Right atrium auricular region (tissue), 2 donors: ENCODE measurements at regions not wholly inside any gene's neighbourhood (a gene's known extent, or its start where the extent isn't known, plus 50 kb on each side); places are given as distances from the start of the nearest gene placed in this dataset.

ENCODE experiments used
- DNase-seq: peaks from one replicate; pipeline ENCODE4 v3.0.0-alpha.2; 2019; ENCODE audit warnings: low spot score
- H3K27ac ChIP-seq, 2 donors: fragments of 200-600 bp; sonication (generic); 1 replicate in 1 of 2; 2 replicates in 1 of 2; pipeline ENCODE4 v1.5.1; 2016 to 2019
- H3K27me3 ChIP-seq, 2 donors: fragments of 200-600 bp; sonication (generic); one replicate each; pipeline versions ENCODE4 v1.5.1 to v1.6.0; 2017 to 2019
- H3K36me3 ChIP-seq: fragments of 200-600 bp; sonication (generic); one replicate; pipeline ENCODE4 v1.5.1; 2016
- H3K4me1 ChIP-seq, 2 donors: fragments of 200-600 bp; sonication (generic); one replicate each; pipeline versions ENCODE4 v1.5.1 to v1.6.0; 2017 to 2019
- H3K4me3 ChIP-seq, 2 donors: fragments of 200-600 bp; sonication (generic); 1 replicate in 1 of 2; 2 replicates in 1 of 2; pipeline ENCODE4 v1.5.1; 2017 to 2019; ENCODE audit warnings: mild to moderate bottlenecking in 1 of 2, moderate library complexity in 1 of 2
- H3K9me3 ChIP-seq, 2 donors: fragments of 200-600 bp; sonication (generic); one replicate each; pipeline ENCODE4 v1.5.1; 2019
- CTCF ChIP-seq, 2 donors: fragments of 200-600 bp; sonication (generic); IDR thresholded peaks; one replicate each; pipeline ENCODE4 v1.5.1; 2019; ENCODE audit warnings: antibody characterized with exemption in 2 of 2

DNA sequence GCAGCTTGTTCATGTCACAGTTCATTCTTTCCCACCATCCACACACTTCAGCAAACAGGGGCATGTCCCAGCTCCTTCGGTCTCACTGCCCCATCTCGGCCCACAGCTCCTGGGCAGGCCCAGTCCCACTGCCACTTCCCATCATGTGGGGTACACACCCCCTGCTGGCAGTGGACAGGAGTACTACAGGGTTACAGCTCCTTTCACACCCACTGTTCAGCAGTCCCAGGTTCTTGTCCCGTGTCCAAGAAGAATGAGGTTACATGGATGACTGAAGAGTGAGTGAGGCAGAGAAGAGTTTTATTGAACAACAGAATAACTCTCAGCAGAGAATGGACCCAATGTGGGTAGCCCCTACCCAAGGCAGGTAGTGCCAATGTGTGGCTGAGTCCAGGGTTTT, 77.8 kb upstream of the SMLR1 start:
- Histone ChIP-seq H3K4me1 (no peaks in the 10 kb centered on the region), H3K4me3 (no peak overlapping the region), H3K9me3 (peaks cover 6 to 9% of the 10 kb centered on the region in 2 donors), H3K27ac (no peak overlapping the region), H3K27me3 (no peaks in the 10 kb centered on the region), H3K36me3 (no peaks in the 10 kb centered on the region)
- no peak for TF ChIP-seq CTCF (IDR thresholded peaks at IDR 0.05)
- DNase-seq = no peak

DNA sequence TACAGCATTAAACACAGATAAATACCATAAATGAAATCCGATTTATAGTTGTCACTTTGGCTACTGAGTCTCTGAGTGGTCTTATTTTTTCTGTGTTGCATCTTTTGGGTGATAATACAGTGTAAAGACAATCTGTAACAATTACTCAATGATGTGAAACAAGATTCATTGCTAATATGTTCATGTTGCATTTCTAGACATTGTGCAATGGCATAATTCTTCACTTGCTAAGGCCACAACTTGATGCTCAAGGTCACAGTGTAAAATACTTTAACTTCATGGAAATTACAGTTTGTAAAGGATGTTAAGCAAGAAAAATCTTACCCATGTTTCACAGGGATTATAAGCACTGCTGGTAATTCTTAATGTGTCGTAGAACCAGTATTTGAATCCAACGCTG, 74.9 kb upstream of the SMLR1 start:
- Histone ChIP-seq H3K9me3 (peaks cover 6 to 9% of the 10 kb centered on the region in 2 donors), H3K36me3 (no peaks in the 10 kb centered on the region), H3K27ac (no peak overlapping the region), H3K4me1 (no peaks in the 10 kb centered on the region), H3K27me3 (no peaks in the 10 kb centered on the region), H3K4me3 (no peak overlapping the region)
- TF ChIP-seq CTCF (IDR thresholded peaks at IDR 0.05) = no peak
- no peak for DNase-seq

- no peaks in the 10 kb centered on the region for H3K36me3 ChIP-seq
- DNase-seq = no peak
- TF ChIP-seq CTCF (IDR thresholded peaks at IDR 0.05) = no peak
- no peak overlapping the region for H3K27ac ChIP-seq
- H3K9me3 ChIP-seq = peaks cover 2% of the 10 kb centered on the region in 2 donors
- H3K4me3 ChIP-seq = no peak overlapping the region
- H3K27me3 ChIP-seq = no peaks in the 10 kb centered on the region
- H3K4me1 ChIP-seq = no peaks in the 10 kb centered on the region
Observed at GRCh38 chr6:130754786-130755367, 72.3 kb upstream of the SMLR1 start.

- DNase-seq = no peak
- no peaks in the 10 kb centered on the region for H3K4me1 ChIP-seq
- no peak overlapping the region for H3K4me3 ChIP-seq
- H3K9me3 ChIP-seq = peaks cover 0 to 3% of the 10 kb centered on the region in 2 donors
- no peaks in the 10 kb centered on the region for H3K36me3 ChIP-seq
- H3K27ac ChIP-seq = no peak overlapping the region
- no peaks in the 10 kb centered on the region for H3K27me3 ChIP-seq
- no peak for TF ChIP-seq CTCF (IDR thresholded peaks at IDR 0.05)
Observed at GRCh38 chr6:130755368-130756034, 71.7 kb upstream of the SMLR1 start.

GRCh38 chr6:130756824-130757223, 70.4 kb upstream of the SMLR1 start:
- Histone ChIP-seq H3K4me3 (no peak overlapping the region), H3K36me3 (no peaks in the 10 kb centered on the region), H3K9me3 (peaks cover 0 to 3% of the 10 kb centered on the region in 2 donors), H3K4me1 (no peaks in the 10 kb centered on the region), H3K27me3 (no peaks in the 10 kb centered on the region), H3K27ac (no peak overlapping the region)
- TF ChIP-seq CTCF (IDR thresholded peaks at IDR 0.05) = no peak
- no peak for DNase-seq

GRCh38 chr6:130758813-130759212, 68.4 kb upstream of the SMLR1 start:
- no peak overlapping the region for H3K27ac ChIP-seq
- DNase-seq = no peak
- no peak overlapping the region for H3K4me3 ChIP-seq
- no peak for TF ChIP-seq CTCF (IDR thresholded peaks at IDR 0.05)
- H3K27me3 ChIP-seq = no peaks in the 10 kb centered on the region
- H3K9me3 ChIP-seq = peaks cover 0 to 3% of the 10 kb centered on the region in 2 donors
- H3K4me1 ChIP-seq = no peaks in the 10 kb centered on the region
- H3K36me3 ChIP-seq = no peaks in the 10 kb centered on the region
